CD14-positive monocyte (primary cell): ENCODE measurements at regions not wholly inside any gene's neighbourhood (a gene's known extent, or its start where the extent isn't known, plus 50 kb on each side); places are given as distances from the start of the nearest gene placed in this dataset.

ENCODE experiments used
- DNase-seq, 3 donors: peaks; one replicate each; pipeline ENCODE4 v3.0.0-alpha.2; 2011 to 2022
- H2AFZ ChIP-seq: 2 replicates; pipeline ENCODE4 v1.6.0; 2012; ENCODE audit warnings: mild to moderate bottlenecking, low read depth, low read length, inconsistent platforms; ENCODE audit not compliant: insufficient read depth, poor library complexity, severe bottlenecking
- H3K27ac ChIP-seq, 2 donors: 1 replicate in 1 of 2; 2 replicates in 1 of 2; pipeline ENCODE4 v1.5.1; 2012 to 2013; ENCODE audit warnings: low read length in 2 of 2, control low read depth in 1 of 2, inconsistent platforms in 1 of 2, low read depth in 1 of 2, mild to moderate bottlenecking in 1 of 2
- H3K27me3 ChIP-seq, 2 donors: one replicate each; pipeline versions ENCODE4 v1.6.0 to v1.6.1; 2011 to 2013; ENCODE audit warnings: low read length in 2 of 2; ENCODE audit not compliant: control insufficient read depth in 2 of 2, insufficient read depth in 2 of 2
- H3K36me3 ChIP-seq, 2 donors: replicated peaks in 1 of 2; 1 replicate in 1 of 2; 2 replicates in 1 of 2; pipeline versions ENCODE4 v1.5.1 to v1.6.1; 2012 to 2013; ENCODE audit warnings: low read length in 2 of 2, control low read depth in 1 of 2, inconsistent platforms in 1 of 2, mild to moderate bottlenecking in 1 of 2; ENCODE audit not compliant: insufficient read depth in 2 of 2, control insufficient read depth in 1 of 2
- H3K4me1 ChIP-seq, 2 donors: 1 replicate in 1 of 2; 2 replicates in 1 of 2; pipeline versions ENCODE4 v1.5.1 to v1.6.1; 2012 to 2013; ENCODE audit warnings: low read length in 2 of 2, control low read depth in 1 of 2, inconsistent platforms in 1 of 2, mild to moderate bottlenecking in 1 of 2, moderate library complexity in 1 of 2; ENCODE audit not compliant: insufficient read depth in 2 of 2, control insufficient read depth in 1 of 2
- H3K4me2 ChIP-seq: replicated peaks from 2 replicates; pipeline ENCODE3; 2012; ENCODE audit warnings: low read length, moderate library complexity, mild to moderate bottlenecking; ENCODE audit not compliant: poor library complexity, severe bottlenecking; ENCODE audit errors: extremely low read depth
- H3K4me3 ChIP-seq, 3 experiments: fragments of 200-600 bp in 1 of 3; sonication (generic) in 1 of 3; replicated peaks in 1 of 3; 1 replicate in 2 of 3; 2 replicates in 1 of 3; pipeline ENCODE4 v1.5.1; 2011 to 2013; ENCODE audit warnings: low read length in 3 of 3, mild to moderate bottlenecking in 3 of 3, control low read depth in 2 of 3, low read depth in 2 of 3, inconsistent platforms in 1 of 3, moderate library complexity in 1 of 3
- H3K79me2 ChIP-seq: 2 replicates; pipeline ENCODE4 v1.6.0; 2012; ENCODE audit warnings: mild to moderate bottlenecking, control low read depth, inconsistent platforms, low read length, moderate library complexity; ENCODE audit not compliant: insufficient read depth
- H3K9ac ChIP-seq: 2 replicates; pipeline ENCODE4 v1.6.0; 2017; ENCODE audit warnings: low read length, mild to moderate bottlenecking; ENCODE audit not compliant: insufficient read depth, poor library complexity, severe bottlenecking
- H3K9me3 ChIP-seq, 2 donors: replicated peaks in 1 of 2; 1 replicate in 1 of 2; 2 replicates in 1 of 2; pipeline versions ENCODE4 v1.5.1 to v1.6.1; 2012 to 2013; ENCODE audit warnings: low read length in 2 of 2, control low read depth in 1 of 2; ENCODE audit not compliant: control insufficient read depth in 1 of 2, insufficient read depth in 1 of 2
- H4K20me1 ChIP-seq: 2 replicates; pipeline ENCODE4 v1.6.0; 2012; ENCODE audit warnings: mild to moderate bottlenecking, low read length, control low read depth, moderate library complexity; ENCODE audit not compliant: insufficient read depth
- H3K27ac Mint-ChIP-seq, 7 donors: one replicate each; pipeline ENCODE4 v1.8.0; 2020; ENCODE audit warnings: mild to moderate bottlenecking in 7 of 7, mixed read lengths in 7 of 7, moderate library complexity in 6 of 7, inconsistent platforms in 2 of 7
- H3K27me3 Mint-ChIP-seq, 3 donors: one replicate each; pipeline ENCODE4 v1.8.0; 2021 to 2022; ENCODE audit warnings: low read depth in 3 of 3, mild to moderate bottlenecking in 3 of 3, mixed read lengths in 3 of 3, moderate library complexity in 3 of 3, inconsistent platforms in 1 of 3
- H3K36me3 Mint-ChIP-seq, 2 donors: one replicate each; pipeline ENCODE4 v1.8.0; 2020; ENCODE audit warnings: mixed read lengths in 2 of 2, inconsistent platforms in 1 of 2, mild to moderate bottlenecking in 1 of 2
- H3K4me1 Mint-ChIP-seq: one replicate; pipeline ENCODE4 v1.8.0; 2020; ENCODE audit warnings: mild to moderate bottlenecking, mixed read lengths
- H3K4me3 Mint-ChIP-seq, 2 donors: one replicate each; pipeline ENCODE4 v1.8.0; 2020; ENCODE audit warnings: mild to moderate bottlenecking in 2 of 2, mixed read lengths in 2 of 2, moderate library complexity in 1 of 2
- H3K9me3 Mint-ChIP-seq, 7 donors: one replicate each; pipeline ENCODE4 v1.8.0; 2020 to 2022; ENCODE audit warnings: mixed read lengths in 7 of 7, mild to moderate bottlenecking in 6 of 7, moderate library complexity in 6 of 7, inconsistent platforms in 2 of 7
- CTCF ChIP-seq: fragments of 200-600 bp; IDR thresholded peaks from one replicate; pipeline ENCODE4 v1.8.0; 2022; ENCODE audit warnings: antibody characterized with exemption, mild to moderate bottlenecking
- WGBS: methylation state at CpG from one replicate; pipeline ENCODE4 v1.1.5; 2013; ENCODE audit warnings: missing lambda C conversion rate; ENCODE audit not compliant: insufficient coverage; 5-methylcytosine and 5-hydroxymethylcytosine counted together
- intact Hi-C, 2 donors: fragments of 100-400 bp; cut with micrococcal nuclease; formaldehyde crosslinking; loops; one replicate each; pipeline versions ENCODE4 v1.15.0 to v1.15.1; 2023

GRCh38 chr2:129751409-129751808, 228.1 kb upstream of the RAB6C start:
- DNase-seq = no peak
- Histone ChIP-seq H3K27ac (no peak overlapping the region), H3K36me3 (no peaks in the 10 kb centered on the region), H3K9ac (no peak overlapping the region), H3K4me3 (no peak overlapping the region), H3K27me3 (no peaks in the 10 kb centered on the region), H3K9me3 (no peaks in the 10 kb centered on the region), H3K4me2 (no peak overlapping the region), H4K20me1 (no peaks in the 10 kb centered on the region), H2AFZ (no peak overlapping the region), H3K79me2 (no peaks in the 10 kb centered on the region), H3K4me1 (no peaks in the 10 kb centered on the region)
- Mint-ChIP-seq H3K4me3 (no peak overlapping the region), H3K9me3 (peaks cover 0 to 10% (median 4%) of the 10 kb centered on the region in 7 donors), H3K36me3 (no peaks in the 10 kb centered on the region), H3K4me1 (peaks cover 3% of the 10 kb centered on the region), H3K27me3 (peaks cover 0 to 6% (median 1%) of the 10 kb centered on the region in 3 donors), H3K27ac (no peak overlapping the region)
- no CpG with 5 or more reads among the region's 1 CpG for WGBS
- intact Hi-C loops = no loop called here
- no peak for TF ChIP-seq CTCF

- H3K4me1 Mint-ChIP-seq = peaks cover 3% of the 10 kb centered on the region
- TF ChIP-seq CTCF = no peak
- no peaks in the 10 kb centered on the region for H3K4me1 ChIP-seq
- no CpG with 5 or more reads among the region's 3 CpGs for WGBS
- H2AFZ ChIP-seq = no peak overlapping the region
- peaks cover 0 to 6% (median 3%) of the 10 kb centered on the region in 7 donors for H3K9me3 Mint-ChIP-seq
- H3K4me3 ChIP-seq = no peak overlapping the region
- DNase-seq = no peak
- H3K27ac ChIP-seq = no peak overlapping the region
- H3K36me3 Mint-ChIP-seq = no peaks in the 10 kb centered on the region
- H3K27me3 Mint-ChIP-seq = peaks cover 0 to 6% (median 1%) of the 10 kb centered on the region in 3 donors
- intact Hi-C loops = no loop called here
- no peaks in the 10 kb centered on the region for H3K36me3 ChIP-seq
- H4K20me1 ChIP-seq = no peaks in the 10 kb centered on the region
- H3K4me2 ChIP-seq = no peak overlapping the region
- no peak overlapping the region for H3K27ac Mint-ChIP-seq
- H3K79me2 ChIP-seq = no peaks in the 10 kb centered on the region
- no peaks in the 10 kb centered on the region for H3K27me3 ChIP-seq
- no peak overlapping the region for H3K9ac ChIP-seq
- no peak overlapping the region for H3K4me3 Mint-ChIP-seq
- H3K9me3 ChIP-seq = no peaks in the 10 kb centered on the region
Observed at GRCh38 chr2:129752176-129752575, 227.3 kb upstream of the RAB6C start.
